Tongue (tissue), 1 donor: ENCODE measurements at regions not wholly inside any gene's neighbourhood (a gene's known extent, or its start where the extent isn't known, plus 50 kb on each side); places are given as distances from the start of the nearest gene placed in this dataset.

ENCODE experiments used
- DNase-seq: peaks from one replicate; pipeline ENCODE4 v3.0.0-alpha.2; 2015

DNA sequence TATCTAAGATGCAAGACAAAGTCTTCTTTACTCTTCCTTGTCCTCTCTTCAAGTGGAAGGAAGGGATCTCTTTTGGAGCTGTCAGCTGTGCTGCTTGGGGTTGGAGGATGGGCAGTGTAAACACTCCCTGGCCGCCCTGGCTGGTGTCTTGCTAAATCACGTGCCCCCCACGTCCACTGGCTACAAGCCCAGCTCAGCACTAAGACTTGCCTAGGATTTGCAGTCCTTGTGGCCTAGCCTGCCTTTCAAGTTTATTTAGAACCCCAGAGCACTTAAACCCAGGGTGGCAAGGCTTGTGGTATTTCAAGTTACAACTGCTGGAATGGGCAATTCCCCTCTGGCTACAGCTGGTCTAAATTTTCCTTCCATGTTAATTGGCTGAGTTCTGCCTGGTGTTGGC is 272.4 kb upstream of the MYO3A start:
- no peak for DNase-seq

DNA sequence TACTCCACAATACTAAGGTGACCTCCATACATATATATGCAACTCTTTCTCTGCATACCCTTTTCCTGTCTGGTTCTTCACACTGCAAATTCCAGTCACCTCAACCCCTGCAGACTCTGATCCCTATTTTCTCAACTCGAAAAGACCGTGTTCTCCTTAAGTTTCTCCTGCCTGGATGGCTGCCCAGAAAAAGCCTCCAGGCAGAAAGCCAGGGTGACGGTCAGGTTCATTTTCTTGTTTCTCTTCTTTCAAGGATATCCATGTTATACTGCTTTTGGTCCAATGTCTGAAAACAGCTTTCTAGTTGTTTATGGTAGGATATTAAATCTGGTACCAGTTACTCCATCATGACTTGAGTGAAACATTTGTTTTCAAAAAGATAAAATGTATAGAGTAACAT is 267.8 kb upstream of the MYO3A start:
- DNase-seq, result peak; percentile 64

DNA sequence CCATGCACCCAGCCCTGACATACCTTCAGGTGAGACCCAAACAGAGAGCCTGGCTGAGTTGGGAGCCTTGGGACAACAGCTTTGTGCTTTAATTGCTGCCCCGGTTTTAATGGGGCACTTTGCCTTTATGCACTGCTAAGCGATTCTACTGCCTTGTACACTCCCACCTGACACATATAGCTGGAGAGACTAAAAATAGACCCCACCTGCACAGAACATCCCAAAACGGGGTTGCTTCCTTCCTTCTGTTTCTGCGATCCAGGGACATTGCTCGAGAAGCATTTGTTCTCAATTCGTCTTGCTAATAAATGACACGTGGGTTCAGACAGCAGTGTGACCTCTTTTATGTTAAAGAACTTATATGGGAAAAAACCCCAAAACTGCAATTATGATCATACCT is 258.8 kb upstream of the MYO3A start:
- DNase-seq, result no peak

DNA sequence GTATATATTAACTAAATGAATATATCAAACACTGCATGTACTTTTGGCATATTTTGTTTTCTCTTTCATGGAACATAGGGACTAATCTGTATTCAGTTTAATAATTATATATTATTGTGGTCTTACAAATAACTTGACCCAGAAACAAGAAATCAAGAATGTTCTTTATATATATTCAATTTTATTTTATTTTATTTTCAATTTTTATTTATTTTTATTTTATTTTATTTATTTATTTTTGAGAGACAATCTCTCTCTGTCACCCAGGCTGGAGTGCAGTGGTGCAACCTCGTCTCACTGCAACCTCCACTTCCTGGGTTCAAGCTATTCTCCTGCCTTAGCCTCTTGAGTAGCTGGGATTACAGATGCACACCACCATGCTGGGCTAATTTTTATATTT is 258.4 kb upstream of the MYO3A start:
- DNase-seq, result no peak

DNA sequence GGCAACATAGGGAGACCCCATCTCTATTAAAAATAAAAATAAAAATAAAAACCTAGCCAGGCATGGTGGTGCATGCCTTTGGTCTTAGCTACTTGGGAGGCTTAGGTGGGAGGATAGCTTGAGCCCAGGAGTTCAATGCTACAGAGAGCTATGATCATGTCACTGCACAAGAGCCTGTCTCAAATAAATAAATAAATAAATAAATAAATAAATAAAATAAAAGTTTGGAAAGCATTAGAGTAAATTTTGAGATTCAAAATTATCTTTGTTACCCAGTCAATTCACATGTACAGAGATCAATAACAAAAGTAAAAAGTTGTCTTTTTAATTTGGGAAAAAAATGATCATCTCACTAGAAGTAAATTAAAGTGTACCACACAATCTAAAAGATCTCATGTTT is 255.8 kb upstream of the MYO3A start:
- DNase-seq, result no peak

DNA sequence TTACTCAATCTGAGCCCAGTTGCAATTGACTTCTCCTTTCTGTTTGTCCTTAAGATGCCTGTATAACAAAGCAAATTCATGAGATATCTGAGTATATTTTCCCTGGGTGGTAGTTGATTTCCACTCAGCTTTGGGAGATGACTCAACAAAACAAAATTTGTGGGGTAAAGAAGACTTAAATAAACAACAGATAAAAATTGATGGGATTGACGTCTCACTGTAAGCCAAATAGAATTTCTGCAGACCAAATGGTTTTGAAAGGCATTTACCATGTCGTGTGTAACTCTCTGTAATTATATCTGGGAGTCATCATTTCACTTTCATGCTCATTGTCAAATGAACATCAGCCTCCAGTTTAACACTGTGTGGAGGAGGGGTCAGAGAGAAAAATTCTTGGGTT is 255.4 kb upstream of the MYO3A start:
- DNase-seq, result no peak

DNA sequence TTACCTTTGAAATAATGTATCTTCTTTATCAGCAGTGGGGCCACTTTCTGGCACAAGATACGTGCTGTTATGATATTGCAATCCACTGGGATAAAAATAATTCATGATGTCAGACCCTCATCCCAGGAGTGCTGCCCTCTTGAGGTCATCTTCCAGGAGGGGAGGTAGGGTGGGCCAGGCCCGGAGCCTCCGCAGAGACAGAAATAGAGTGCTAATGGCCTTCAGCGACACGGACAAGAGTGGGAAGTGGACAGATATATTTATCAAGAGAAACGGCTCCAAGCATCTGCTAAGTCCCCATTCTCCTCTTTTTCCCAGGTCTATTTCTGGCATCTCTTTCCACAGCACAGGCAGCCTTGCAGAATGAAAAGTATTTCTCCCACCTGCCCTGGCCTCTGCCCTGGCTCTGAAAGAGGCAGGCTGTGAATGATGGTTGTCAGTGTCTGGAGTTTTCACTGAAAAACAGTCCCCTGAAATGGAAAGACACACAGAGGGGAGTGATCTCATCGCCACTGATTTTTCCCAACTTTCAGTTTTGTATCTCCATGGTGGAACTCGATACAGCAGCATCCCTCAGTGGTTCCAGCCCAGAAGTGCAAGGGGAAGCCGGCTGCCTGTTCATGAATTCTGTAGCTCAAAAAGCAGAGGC is 251.7 kb upstream of the MYO3A start:
- peak; percentile 75 for DNase-seq

DNA sequence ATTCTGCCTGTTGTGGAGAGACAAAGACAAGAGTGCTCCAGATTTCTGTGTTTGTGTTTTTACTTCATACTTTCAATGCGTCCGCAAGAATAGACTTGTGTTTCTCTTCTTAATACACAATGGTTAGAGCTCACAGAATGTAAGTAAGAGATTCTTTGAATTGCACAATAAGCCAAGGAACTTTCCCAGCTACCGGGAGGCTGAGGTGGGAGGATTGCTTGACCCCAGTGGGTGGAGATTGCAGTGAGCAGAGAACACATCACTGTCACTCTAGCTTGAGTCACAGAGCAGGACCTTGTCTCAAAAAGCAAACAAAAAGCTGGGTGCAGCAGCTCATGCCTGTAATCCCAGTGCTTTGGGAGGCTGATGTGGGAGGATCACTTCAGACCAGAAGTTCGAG is 250.7 kb upstream of the MYO3A start:
- no peak for DNase-seq

DNA sequence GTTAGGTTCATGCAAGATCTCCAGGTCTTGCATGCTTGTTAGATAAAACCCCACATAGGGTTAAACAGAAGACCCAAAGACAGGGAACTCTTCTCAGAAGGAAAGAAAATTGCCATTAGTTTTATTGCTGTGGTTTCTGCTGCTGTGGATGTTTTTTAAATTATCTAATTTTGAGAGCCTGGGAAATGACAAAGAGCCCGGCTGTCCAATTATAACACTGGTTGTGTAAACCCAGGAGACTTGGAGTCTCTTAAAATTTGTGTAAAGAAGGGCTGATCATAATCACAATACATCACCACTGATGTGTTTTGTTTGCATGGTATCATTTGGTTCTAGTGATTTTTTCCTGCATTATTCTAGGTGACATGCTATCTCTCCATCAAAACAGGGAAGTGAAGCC is 246.5 kb upstream of the MYO3A start:
- DNase-seq, result no peak

DNA sequence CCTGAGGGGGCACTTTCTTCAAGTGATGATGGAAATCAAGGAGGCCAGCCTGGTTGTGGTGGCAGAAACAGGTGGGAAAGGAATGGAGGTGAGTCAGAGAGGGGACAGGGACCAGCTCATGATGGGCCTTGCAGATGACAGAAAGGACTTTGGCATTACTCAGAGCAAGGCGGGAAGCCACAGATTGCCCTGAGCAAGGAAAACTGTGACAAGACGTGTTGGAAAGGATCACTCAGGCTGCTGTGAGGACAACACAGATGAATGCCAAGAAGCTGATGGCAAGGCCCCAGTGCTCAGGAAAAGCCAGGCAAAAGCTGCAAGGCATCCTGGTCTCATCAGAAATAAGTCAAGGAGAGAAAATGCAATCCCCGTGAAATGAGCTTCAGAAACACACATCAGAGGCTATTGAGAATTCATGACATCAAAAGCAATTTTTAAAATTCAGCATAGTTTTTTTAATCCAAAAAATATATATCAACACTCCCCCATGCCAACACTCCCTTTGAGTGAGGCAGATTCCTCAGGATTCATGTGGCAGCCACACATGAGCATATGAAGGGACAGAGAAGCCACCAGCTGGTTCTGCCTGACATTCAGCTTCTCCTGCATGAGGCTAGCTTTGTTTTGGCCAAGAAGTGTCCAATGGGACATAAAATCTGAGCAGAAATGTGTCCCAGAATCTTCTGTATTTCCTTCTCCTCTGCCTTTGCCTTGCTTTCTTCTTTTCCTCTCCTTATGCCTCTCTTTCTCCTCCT is 244.5 kb upstream of the MYO3A start:
- DNase-seq, result no peak

DNA sequence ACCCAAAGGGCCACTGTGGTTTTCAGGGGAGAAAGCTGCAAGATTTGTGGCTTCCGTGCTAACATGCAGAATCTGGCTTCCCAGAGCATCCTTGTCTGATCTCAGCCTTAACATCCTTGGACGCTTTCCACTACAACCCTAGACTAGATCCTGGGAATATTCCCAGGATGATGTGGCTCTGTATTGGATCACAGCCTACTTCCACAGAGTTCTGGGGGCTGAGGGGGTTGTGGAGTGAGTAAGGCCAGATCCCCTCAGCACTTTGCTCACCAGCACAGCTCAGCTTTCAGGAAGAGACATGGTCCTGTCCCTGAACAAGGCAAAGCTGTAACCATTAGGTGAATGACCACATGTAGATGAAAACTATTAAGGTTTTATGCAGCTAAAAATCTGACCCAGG is 241.3 kb upstream of the MYO3A start:
- DNase-seq, result peak; percentile 18

DNA sequence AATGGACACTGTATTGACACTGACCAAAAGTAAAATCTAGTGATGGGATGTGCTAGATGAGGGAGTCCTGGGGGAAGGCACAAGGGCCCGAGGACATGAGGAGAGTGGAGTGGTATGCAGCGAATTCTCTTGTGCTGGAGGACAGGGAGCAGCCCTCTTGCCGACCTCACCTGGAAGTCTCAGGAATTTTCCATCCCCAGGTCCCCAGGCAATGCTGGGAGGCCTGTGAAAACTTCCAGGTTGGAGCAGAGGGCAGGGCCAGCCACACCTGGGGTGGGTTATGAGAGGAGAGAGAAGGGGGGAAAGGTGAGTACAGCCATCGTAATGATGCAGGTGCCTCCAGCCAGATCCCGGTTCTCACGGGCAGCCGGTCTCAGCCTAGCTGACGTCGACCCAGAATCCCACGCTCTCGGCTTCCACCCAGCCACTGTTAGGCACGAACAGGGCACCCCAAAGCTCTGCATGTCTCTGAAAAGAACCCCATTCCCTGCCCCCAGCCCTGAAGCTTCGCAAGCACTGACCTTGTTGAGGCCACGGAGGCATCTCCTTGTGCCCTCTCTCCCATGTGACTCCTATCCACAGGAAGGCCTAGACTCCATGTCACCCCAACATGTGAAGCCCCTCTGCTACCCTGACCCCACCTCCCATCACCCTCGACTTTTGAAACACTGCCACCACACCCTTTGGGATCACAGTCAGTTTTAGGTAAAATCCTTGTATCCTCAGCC is 239.7 kb upstream of the MYO3A start:
- DNase-seq, result no peak

DNA sequence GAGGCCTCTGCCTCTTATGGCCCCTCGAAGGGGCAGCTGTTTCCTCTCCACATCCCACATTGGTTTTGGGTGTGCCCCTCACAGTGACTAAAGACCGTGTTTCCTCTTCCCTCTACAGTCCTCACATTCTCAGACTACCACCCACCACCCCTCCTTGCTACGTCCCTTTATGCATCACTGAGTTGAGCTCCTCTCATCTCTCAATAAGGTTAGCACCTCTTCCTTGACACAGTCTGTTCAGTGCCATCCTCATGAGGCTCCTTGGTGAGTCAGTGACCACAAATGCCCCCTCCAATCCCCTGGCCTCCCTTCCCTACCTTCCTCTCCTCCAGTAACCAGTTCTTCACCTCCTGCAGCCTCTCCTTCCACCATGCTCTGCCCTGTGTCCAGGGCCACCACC is 239.1 kb upstream of the MYO3A start:
- DNase-seq, result no peak

DNA sequence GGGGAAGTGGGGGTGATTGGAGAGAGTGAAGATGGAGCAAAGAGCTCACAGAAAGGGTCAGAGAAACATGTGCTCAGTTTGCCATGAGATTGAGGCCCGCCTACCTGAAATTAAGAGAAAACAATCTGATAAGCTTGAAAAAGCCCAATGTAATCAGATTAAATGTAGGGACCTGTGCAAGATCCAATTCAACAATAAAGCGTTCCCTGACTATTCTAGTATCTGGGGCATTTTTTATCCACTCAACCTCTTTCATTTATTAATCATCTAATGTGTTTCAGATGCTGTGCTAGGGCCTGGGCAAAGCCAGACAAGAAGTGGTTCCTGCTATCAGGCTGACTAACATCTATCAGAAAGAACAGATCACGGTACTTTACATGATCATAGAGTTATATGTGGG is 238.4 kb upstream of the MYO3A start:
- DNase-seq, result no peak

DNA sequence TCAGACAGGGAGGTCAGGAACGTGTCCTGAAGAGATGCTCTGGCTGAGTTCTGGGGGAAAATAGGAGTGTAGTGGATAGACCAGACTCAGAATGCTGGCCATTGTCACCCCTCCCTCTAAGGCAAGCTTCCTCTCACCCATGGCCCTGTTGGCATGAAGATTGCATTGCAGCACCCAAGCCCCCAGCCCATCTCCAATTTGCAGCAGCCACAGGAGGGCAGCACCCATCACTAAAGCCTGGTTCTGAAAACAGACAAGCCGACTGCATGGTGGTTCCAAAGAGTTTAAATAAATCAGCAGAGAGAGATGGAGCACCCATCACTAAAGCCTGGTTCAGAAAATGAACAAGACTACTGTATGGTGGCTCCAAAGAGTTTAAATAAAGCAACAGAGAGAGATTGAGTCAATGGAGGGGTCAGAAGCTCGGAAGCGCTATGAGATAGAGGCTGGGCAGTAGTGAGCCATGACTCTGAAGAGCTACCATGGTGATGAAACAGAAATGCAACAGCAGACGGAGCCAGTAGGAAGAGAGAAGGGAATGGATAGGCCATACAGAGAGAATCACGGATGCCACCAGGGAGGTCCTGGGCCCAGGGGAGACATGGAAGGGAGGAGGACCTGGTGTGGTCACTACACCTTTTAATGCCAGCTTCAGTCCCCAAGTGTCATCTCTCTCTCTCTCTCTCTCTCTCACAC is 237.9 kb upstream of the MYO3A start:
- DNase-seq, result no peak

DNA sequence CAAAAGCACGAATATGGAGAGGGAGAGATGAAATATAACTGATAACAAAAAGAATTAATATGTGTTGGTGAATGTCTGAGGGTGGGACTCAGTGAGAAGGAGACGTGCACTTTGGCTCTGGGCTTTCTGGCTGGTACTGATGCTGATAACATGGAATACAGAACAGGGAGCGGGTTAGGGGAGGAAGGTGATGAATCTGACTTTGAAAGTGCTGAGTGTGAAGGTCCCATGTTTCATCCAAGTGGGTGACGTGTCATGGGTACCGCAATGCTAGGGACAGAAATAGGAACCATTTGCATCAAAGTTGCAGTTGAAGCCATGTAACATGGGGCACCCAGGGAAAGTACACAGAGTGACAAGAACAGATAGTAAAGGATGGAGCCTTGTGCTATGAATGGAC is 236.6 kb upstream of the MYO3A start:
- DNase-seq, result no peak

DNA sequence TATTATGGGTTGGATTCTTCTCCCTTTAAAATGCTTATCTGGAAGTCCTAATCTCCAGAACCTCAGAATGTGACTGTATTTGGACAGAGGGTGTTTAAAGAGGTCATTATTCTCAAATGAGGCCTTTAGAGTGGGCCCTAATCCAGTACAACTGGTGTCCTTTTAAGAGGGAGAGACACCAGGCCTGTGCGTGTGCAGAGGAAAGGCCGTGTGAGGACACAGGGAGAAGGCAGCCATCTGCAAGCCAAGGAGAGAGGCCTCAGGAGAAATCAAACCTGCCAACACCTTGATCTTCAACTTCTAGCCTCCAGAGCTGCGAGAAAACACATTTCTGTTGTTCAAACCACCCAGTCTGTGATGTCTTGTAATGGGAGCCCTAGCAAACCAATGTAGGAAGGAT is 235.4 kb upstream of the MYO3A start:
- DNase-seq, result no peak

DNA sequence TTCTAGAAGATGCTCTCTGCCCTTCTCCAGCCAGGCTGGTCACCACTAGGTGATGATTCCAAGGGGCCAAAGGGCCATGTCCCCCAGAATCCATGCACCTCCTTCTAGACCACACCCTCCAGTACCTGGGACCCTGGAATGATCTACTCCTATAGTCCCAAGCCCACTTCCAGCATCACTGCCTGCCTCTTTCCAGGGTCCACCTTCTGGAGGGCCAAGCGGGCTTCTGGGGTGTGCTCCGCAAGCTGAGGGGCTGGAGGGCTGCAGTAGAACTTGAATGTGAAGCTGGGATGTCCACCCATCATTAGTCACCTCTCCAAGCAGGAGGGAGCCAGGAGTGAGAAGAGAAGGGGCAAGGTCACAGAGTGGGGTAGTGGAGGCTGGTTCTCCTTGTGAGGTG is 234.4 kb upstream of the MYO3A start:
- DNase-seq, result no peak

DNA sequence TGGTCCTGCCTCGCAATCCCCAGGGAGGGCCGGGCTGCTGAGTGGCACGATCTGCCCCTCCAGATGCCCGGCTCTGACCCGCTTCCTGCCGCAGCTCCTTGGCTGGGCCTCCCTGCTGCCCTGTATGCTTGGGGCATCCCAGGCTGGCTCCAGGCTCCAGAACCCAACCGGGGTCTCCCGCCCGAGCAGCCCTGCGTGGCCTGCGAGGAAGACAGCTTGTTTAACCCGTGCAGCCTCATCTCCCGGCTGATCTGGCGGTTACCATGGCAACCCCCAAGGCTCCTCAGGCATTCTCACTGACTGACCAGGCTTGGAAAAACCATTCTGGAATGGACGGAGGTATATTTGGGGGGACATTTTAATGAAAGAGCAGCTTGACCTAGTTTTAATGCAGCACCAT is 232.4 kb upstream of the MYO3A start:
- DNase-seq, result no peak

DNA sequence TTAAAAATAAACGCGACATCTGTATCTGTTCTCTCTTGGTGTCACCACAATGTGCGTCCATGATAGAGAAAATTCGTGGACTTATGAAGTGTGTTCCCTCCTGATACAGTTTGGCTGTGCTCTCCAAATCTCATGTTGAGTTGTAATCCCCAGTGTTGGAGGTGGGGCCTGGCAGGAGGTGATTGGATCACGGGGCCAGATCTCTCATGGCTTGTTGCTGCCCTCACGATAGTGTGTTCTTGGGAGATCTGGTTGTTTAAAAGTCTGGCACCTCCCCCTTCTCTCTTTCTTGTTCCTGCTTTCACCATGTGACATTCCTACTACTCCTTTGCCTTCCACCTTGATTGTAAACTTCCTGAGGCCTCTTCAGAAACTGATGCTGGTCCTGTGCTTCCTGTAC is 229.4 kb upstream of the MYO3A start:
- DNase-seq, result no peak

DNA sequence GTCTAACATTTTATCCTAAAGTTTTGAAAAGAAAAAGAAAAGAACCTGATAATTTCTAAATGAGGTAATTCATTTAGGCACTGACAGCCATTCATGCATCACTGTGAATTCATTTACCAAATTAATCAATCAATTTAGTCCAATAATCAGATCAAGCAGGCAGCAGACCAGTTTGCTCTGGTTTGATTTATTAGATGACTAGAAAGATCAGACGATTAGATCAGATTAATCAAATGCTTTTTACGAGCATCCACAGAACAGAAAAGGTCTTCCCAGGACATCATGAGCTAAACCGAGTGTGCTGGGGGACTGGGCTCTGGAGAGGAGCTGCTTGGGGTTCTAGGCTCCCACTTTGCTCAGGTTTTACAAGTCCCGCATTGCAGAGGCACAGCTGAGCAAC is 226.5 kb upstream of the MYO3A start:
- DNase-seq, result no peak

DNA sequence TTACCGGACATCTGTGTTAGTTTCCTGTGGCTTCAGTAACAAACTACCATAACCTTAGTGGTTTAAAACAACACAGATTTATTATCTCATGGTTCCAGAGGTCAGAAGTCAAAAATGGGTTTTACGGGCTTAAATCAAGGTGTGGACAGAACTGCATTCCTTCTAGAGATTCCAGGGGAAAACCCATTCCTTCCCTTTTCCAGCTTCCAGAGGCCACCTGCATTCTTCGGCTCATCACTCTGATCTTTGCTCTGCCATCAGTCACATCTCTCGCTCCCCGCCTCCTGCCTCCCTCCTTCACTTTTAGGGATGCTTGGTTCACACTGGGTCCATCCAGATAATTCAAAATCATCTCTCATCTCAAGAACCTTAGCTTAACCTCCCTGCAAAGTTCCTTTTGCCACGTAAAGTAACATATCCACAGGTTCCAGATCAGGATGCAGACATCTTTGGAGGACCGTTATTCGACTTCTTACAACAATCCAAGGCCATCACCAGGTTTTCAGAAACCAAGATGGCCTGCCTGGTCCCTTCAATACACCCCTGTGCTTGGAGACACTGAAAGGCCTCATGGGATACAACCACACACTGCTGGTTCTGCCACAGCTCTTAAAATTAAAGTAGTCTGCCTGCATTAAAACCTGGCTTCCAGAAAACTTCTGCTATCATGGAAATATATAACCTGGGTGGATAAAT is 225.9 kb upstream of the MYO3A start:
- no peak for DNase-seq

DNA sequence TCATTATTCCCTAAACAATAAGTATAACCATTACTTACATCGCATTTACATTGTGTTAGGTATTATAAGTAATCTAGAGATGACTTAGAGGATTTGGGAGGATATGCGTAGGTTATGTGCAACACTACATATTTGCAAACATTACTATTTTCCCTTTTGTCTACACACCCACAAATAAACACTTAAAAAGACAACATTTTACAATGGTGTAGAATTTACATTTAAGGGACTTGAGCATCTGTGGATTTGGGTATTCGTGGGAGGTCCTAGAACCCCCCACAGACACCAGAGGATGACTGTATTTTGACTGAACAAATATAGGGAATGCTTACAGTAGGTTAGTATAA is 220.2 kb upstream of the MYO3A start:
- DNase-seq, result no peak
